Daoy (cell line): ENCODE measurements at regions not wholly inside any gene's neighbourhood (a gene's known extent, or its start where the extent isn't known, plus 50 kb on each side); places are given as distances from the start of the nearest gene placed in this dataset.

Source experiments
- DNase-seq: peaks from one replicate; pipeline ENCODE4 v3.0.0-alpha.2; 2015; ENCODE audit warnings: low read depth

- no peak for DNase-seq
Measured at GRCh38 chr14:61108496-61109141, 127.6 kb downstream of the SLC38A6 start.

GRCh38 chr14:61107869-61108493, 126.9 kb downstream of the SLC38A6 start:
- no peak for DNase-seq

DNA sequence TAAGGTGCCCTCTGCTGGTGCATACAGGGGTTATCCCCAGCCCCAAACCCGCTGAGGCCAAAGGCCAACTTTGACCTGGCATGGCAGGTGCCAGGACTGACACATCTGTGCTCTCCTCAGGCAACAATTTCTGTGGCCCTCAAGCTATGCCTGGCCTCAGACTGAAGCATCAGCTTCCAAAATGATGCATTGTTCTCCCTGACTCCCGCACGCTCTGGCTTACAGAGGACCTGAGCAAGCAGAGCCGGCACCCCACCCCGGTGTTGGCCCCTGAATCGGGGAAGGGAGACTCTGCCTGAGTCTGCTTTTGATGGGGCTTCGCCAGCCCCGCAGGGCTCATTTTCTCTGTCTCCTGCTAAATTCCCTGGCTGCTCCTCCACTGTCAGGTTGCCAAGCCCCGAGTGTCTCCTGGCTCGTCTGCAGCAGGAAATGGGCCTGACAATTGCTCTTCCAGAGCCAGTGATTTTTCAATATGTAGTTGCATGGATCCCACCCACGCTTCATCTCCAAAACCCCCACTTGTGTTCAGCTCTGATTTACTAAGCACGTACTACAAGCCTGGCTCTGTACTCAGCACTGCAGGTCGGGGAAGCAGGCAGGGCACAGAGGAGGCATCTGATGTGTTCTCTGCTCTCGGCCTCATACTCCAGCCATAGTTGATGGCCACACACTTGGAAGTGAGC, 126.1 kb downstream of the SLC38A6 start:
- DNase-seq = peak; percentile 40

GRCh38 chr14:61106271-61106958, 125.4 kb downstream of the SLC38A6 start:
- DNase-seq = no peak

DNA sequence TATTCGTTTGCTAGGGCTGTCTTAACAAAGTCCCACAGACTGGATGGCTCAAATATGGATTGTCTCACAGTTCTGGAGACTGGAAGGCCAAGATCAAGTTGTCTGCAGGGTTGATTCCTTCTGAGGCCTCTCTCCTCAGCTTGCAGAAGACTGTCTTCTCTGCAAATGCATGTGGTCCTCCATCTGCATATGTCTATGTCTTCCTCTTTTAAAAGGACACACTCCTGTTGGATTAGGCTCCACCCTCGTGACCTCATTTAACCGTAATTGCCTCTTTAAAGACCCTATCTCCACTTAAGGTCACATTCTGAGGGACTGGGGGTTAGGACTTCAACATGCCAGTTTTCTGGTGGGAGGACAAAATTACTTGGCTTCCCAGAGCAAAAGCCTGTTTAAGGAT, 123.3 kb downstream of the SLC38A6 start:
- DNase-seq = no peak

- peak; percentile 95 for DNase-seq
Measured at GRCh38 chr14:61103541-61104339, 122.7 kb downstream of the SLC38A6 start.

- DNase-seq = no peak
Measured at GRCh38 chr14:61102549-61103466, 121.8 kb downstream of the SLC38A6 start.
